Keratinocyte (primary cell): ENCODE measurements at regions not wholly inside any gene's neighbourhood (a gene's known extent, or its start where the extent isn't known, plus 50 kb on each side); places are given as distances from the start of the nearest gene placed in this dataset.

Experiments
- DNase-seq: peaks from one replicate; pipeline ENCODE4 v3.0.0-alpha.2; 2011; ENCODE audit warnings: low read depth, missing footprints, low spot score
- FAIRE-seq: peaks from 2 replicates; lab custom pipeline; 2011; peaks lifted over from hg19 to GRCh38; lab: Jason Lieb, UNC
- H2AFZ ChIP-seq: 2 replicates; pipeline ENCODE4 v1.6.0; 2012; ENCODE audit warnings: low read length, control low read depth, inconsistent platforms; ENCODE audit not compliant: control insufficient read depth
- H3K27ac ChIP-seq: 2 replicates; pipeline ENCODE4 v1.5.1; 2011; ENCODE audit warnings: low read length; ENCODE audit not compliant: control insufficient read depth, insufficient read depth
- H3K27me3 ChIP-seq: 3 replicates; pipeline ENCODE4 v1.6.0; 2011; ENCODE audit warnings: low read length; ENCODE audit not compliant: control insufficient read depth, insufficient read depth; ENCODE audit errors: extremely low read depth
- H3K36me3 ChIP-seq, 2 experiments: 2 replicates in 1 of 2; 3 replicates in 1 of 2; pipeline ENCODE4 v1.5.1; 2011; ENCODE audit warnings: low read length in 2 of 2, mild to moderate bottlenecking in 1 of 2; ENCODE audit not compliant: control insufficient read depth in 2 of 2, insufficient read depth in 2 of 2; ENCODE audit errors: extremely low read depth in 1 of 2
- H3K4me1 ChIP-seq: 3 replicates; pipeline ENCODE4 v1.5.1; 2011; ENCODE audit warnings: low read length; ENCODE audit not compliant: control insufficient read depth, insufficient read depth; ENCODE audit errors: extremely low read depth
- H3K4me2 ChIP-seq: 3 replicates; pipeline ENCODE4 v1.6.0; 2011; ENCODE audit warnings: low read depth, low read length; ENCODE audit not compliant: control insufficient read depth, insufficient read depth; ENCODE audit errors: extremely low read depth
- H3K4me3 ChIP-seq, 3 experiments: fragments of 200-600 bp in 1 of 3; sonication (generic) in 1 of 3; 2 replicates in 2 of 3; 3 replicates in 1 of 3; pipeline ENCODE4 v1.5.1; 2011 to 2016; ENCODE audit warnings: low read length in 3 of 3, mild to moderate bottlenecking in 3 of 3, control low read depth in 2 of 3, inconsistent platforms in 1 of 3, low read depth in 1 of 3, mixed read lengths in 1 of 3, mixed run types in 1 of 3, moderate library complexity in 1 of 3; ENCODE audit not compliant: control insufficient read depth in 2 of 3, insufficient read depth in 2 of 3; ENCODE audit errors: extremely low read depth in 1 of 3
- H3K79me2 ChIP-seq: 2 replicates; pipeline ENCODE4 v1.6.0; 2012; ENCODE audit warnings: low read length; ENCODE audit not compliant: control insufficient read depth, insufficient read depth
- H3K9ac ChIP-seq: 3 replicates; pipeline ENCODE4 v1.6.0; 2011; ENCODE audit warnings: low read length; ENCODE audit not compliant: control insufficient read depth, insufficient read depth; ENCODE audit errors: extremely low read depth
- H3K9me1 ChIP-seq: 3 replicates; pipeline ENCODE4 v1.6.0; 2011; ENCODE audit warnings: low read length; ENCODE audit not compliant: control insufficient read depth, insufficient read depth; ENCODE audit errors: extremely low read depth
- H3K9me3 ChIP-seq: 2 replicates; pipeline ENCODE4 v1.5.1; 2012; ENCODE audit warnings: low read depth, low read length; ENCODE audit not compliant: control insufficient read depth
- H4K20me1 ChIP-seq: 3 replicates; pipeline ENCODE4 v1.6.0; 2011; ENCODE audit warnings: low read length; ENCODE audit not compliant: control insufficient read depth, insufficient read depth; ENCODE audit errors: extremely low read depth
- EZH2 ChIP-seq: IDR thresholded peaks from one replicate; pipeline ENCODE4 v1.6.1; 2012; ENCODE audit warnings: inconsistent platforms, mild to moderate bottlenecking, low read length, moderate library complexity
- dilution Hi-C: fragments of 300-500 bp; cut with MboI; formaldehyde crosslinking; loops from one replicate; pipeline ENCODE4 v1.7.0; 2020; ENCODE audit warnings: low sequenced_read_pairs; ENCODE audit not compliant: extremely low pct_ligation_motif_present
- TF ChIP-seq, protein P1 (sequence below), 3 experiments: IDR thresholded peaks in 1 of 3; conservative IDR thresholded peaks in 1 of 3; optimal IDR thresholded peaks in 1 of 3; 2 replicates in 2 of 3; 3 replicates in 1 of 3; pipeline versions ENCODE3 to v1.5.1; 2011; ENCODE audit warnings: low read length in 3 of 3, mild to moderate bottlenecking in 3 of 3, moderate library complexity in 2 of 3, control low read depth in 1 of 3, inconsistent platforms in 1 of 3; ENCODE audit not compliant: insufficient read depth in 2 of 3; ENCODE audit errors: extremely low read depth in 1 of 3

- FAIRE-seq: no peak
- Histone ChIP-seq H4K20me1 (no peaks in the 10 kb centered on the region), H3K79me2 (no peaks in the 10 kb centered on the region), H3K36me3 (no peaks in the 10 kb centered on the region), H3K9me1 (no peaks in the 10 kb centered on the region), H3K27me3 (no peaks in the 10 kb centered on the region), H3K27ac (no peak overlapping the region), H3K4me3 (no peak overlapping the region), H3K9ac (no peak overlapping the region), H3K4me1 (no peaks in the 10 kb centered on the region), H3K9me3 (peaks cover 5% of the 10 kb centered on the region), H3K4me2 (no peak overlapping the region), H2AFZ (no peak overlapping the region)
- dilution Hi-C loops: no loop called here
- no peak for DNase-seq
- TF ChIP-seq EZH2: no peak
Observed at GRCh38 chr10:128373831-128374230, 247.6 kb upstream of the MKI67 start.

DNA sequence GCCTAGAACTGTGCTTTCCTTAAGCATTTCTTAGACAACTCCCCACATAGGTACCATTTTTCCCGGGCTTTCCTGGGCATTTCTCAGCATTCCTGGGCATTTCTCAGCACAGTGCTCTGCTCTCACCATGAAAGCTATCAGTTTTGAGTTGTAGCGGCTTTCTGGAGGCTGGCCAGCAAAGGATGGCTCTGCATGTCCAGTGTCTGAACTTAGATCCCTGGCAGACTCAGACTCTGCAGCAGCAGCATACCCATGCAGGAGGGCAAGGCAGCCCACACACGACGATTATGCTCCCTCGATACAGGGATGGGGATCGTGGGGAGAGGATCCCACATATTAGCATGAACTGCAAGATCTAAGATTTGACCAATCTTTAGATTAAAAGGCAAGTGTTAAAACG is 248.9 kb upstream of the MKI67 start:
- no peak overlapping the region for H3K4me2 ChIP-seq
- no peak overlapping the region for H3K9ac ChIP-seq
- no peaks in the 10 kb centered on the region for H3K9me1 ChIP-seq
- H3K36me3 ChIP-seq: no peaks in the 10 kb centered on the region
- no peaks in the 10 kb centered on the region for H3K27me3 ChIP-seq
- H2AFZ ChIP-seq: no peak overlapping the region
- H3K4me1 ChIP-seq: no peaks in the 10 kb centered on the region
- FAIRE-seq: no peak
- peaks cover 5% of the 10 kb centered on the region for H3K9me3 ChIP-seq
- H3K79me2 ChIP-seq: no peaks in the 10 kb centered on the region
- TF ChIP-seq EZH2: no peak
- TF ChIP-seq, protein P1, sequence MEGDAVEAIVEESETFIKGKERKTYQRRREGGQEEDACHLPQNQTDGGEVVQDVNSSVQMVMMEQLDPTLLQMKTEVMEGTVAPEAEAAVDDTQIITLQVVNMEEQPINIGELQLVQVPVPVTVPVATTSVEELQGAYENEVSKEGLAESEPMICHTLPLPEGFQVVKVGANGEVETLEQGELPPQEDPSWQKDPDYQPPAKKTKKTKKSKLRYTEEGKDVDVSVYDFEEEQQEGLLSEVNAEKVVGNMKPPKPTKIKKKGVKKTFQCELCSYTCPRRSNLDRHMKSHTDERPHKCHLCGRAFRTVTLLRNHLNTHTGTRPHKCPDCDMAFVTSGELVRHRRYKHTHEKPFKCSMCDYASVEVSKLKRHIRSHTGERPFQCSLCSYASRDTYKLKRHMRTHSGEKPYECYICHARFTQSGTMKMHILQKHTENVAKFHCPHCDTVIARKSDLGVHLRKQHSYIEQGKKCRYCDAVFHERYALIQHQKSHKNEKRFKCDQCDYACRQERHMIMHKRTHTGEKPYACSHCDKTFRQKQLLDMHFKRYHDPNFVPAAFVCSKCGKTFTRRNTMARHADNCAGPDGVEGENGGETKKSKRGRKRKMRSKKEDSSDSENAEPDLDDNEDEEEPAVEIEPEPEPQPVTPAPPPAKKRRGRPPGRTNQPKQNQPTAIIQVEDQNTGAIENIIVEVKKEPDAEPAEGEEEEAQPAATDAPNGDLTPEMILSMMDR (optimal IDR thresholded peaks at IDR 0.05 in 1 of 3, IDR thresholded peaks at IDR 0.05 in 1 of 3, conservative IDR thresholded peaks at IDR 0.05 in 1 of 3; ENCODE audit: extremely low read depth in 1 of 3, insufficient read depth in 2 of 3, low read length in 3 of 3): no peak
- no peak for DNase-seq
- dilution Hi-C loops: no loop called here
- H4K20me1 ChIP-seq: no peaks in the 10 kb centered on the region
- no peak overlapping the region for H3K4me3 ChIP-seq
- H3K27ac ChIP-seq: no peak overlapping the region

GRCh38 chr10:128377364-128377987 is 251.3 kb upstream of the MKI67 start:
- TF ChIP-seq, protein P1 (optimal IDR thresholded peaks at IDR 0.05 in 1 of 3, IDR thresholded peaks at IDR 0.05 in 1 of 3, conservative IDR thresholded peaks at IDR 0.05 in 1 of 3; ENCODE audit: extremely low read depth in 1 of 3, insufficient read depth in 2 of 3, low read length in 3 of 3): no peak
- no peak for TF ChIP-seq EZH2
- Histone ChIP-seq H3K27me3 (no peaks in the 10 kb centered on the region), H3K4me1 (no peaks in the 10 kb centered on the region), H3K36me3 (no peaks in the 10 kb centered on the region), H3K9me3 (peaks cover 5% of the 10 kb centered on the region), H4K20me1 (no peaks in the 10 kb centered on the region), H2AFZ (no peak overlapping the region), H3K79me2 (no peaks in the 10 kb centered on the region), H3K9me1 (no peaks in the 10 kb centered on the region), H3K4me2 (no peak overlapping the region), H3K4me3 (no peak overlapping the region), H3K27ac (no peak overlapping the region), H3K9ac (no peak overlapping the region)
- DNase-seq (no peak), FAIRE-seq (no peak)
- dilution Hi-C loops: no loop called here
